KMS-11 (cell line): ENCODE measurements at regions not wholly inside any gene's neighbourhood (a gene's known extent, or its start where the extent isn't known, plus 50 kb on each side); places are given as distances from the start of the nearest gene placed in this dataset.

ENCODE experiments used
- H2AFZ ChIP-seq: fragments of 200-600 bp; sonication (generic); 2 replicates; pipeline ENCODE4 v1.6.1; 2016; ENCODE audit warnings: antibody characterized with exemption, mixed run types, low read depth
- H3K27ac ChIP-seq: fragments of 200-600 bp; sonication (generic); 2 replicates; pipeline ENCODE4 v1.6.1; 2016; ENCODE audit warnings: mild to moderate bottlenecking, mixed run types
- H3K27me3 ChIP-seq: fragments of 200-600 bp; sonication (generic); 2 replicates; pipeline ENCODE4 v1.6.1; 2017; ENCODE audit warnings: mild to moderate bottlenecking, low read depth, mixed run types, moderate library complexity; ENCODE audit not compliant: insufficient read depth
- H3K36me3 ChIP-seq: fragments of 200-600 bp; sonication (generic); 2 replicates; pipeline ENCODE4 v1.6.1; 2017; ENCODE audit warnings: mild to moderate bottlenecking, mixed run types; ENCODE audit not compliant: insufficient read depth
- H3K4me1 ChIP-seq: fragments of 200-600 bp; sonication (generic); 2 replicates; pipeline ENCODE4 v1.6.1; 2016; ENCODE audit warnings: mild to moderate bottlenecking, low read depth, mixed run types; ENCODE audit not compliant: poor library complexity, severe bottlenecking
- H3K4me2 ChIP-seq: fragments of 200-600 bp; sonication (generic); 2 replicates; pipeline ENCODE4 v1.7.0; 2016; ENCODE audit warnings: mild to moderate bottlenecking, mixed run types
- H3K4me3 ChIP-seq: fragments of 200-600 bp; sonication (generic); IDR thresholded peaks from 2 replicates; pipeline ENCODE4 v1.6.1; 2017; ENCODE audit warnings: low read depth, low read length, mixed read lengths; ENCODE audit not compliant: insufficient read depth
- H3K79me2 ChIP-seq: fragments of 200-600 bp; sonication (generic); 2 replicates; pipeline ENCODE4 v1.6.1; 2016; ENCODE audit warnings: low read depth, mixed run types; ENCODE audit not compliant: insufficient read depth
- H3K9ac ChIP-seq: fragments of 200-600 bp; sonication (generic); 2 replicates; pipeline ENCODE4 v1.6.1; 2016; ENCODE audit warnings: mild to moderate bottlenecking, mixed run types
- H4K20me1 ChIP-seq: fragments of 200-600 bp; sonication (generic); 2 replicates; pipeline ENCODE4 v1.6.1; 2016; ENCODE audit warnings: mild to moderate bottlenecking, mixed run types; ENCODE audit not compliant: insufficient read depth
- TF ChIP-seq, protein P1 (sequence below): fragments of 200-600 bp; sonication (generic); conservative IDR thresholded peaks from 2 replicates; pipeline ENCODE4 v1.6.1; 2017; ENCODE audit warnings: low read depth, mild to moderate bottlenecking, antibody characterized with exemption, low read length, moderate library complexity, mixed read lengths

- Histone ChIP-seq H3K4me3 (no peak overlapping the region), H3K79me2 (no peaks in the 10 kb centered on the region), H3K4me2 (peak overlapping the region; percentile 25; the same call in 1 of the 2 replicates), H3K9ac (peak overlapping the region; percentile 22; the same call in 1 of the 2 replicates), H2AFZ (peak overlapping the region; percentile 66; the same call in 1 of the 2 replicates), H3K36me3 (no peaks in the 10 kb centered on the region), H3K27me3 (no peaks in the 10 kb centered on the region), H4K20me1 (no peaks in the 10 kb centered on the region), H3K27ac (peak overlapping the region; percentile 59), H3K4me1 (peaks cover 16% of the 10 kb centered on the region)
- TF ChIP-seq, protein P1, sequence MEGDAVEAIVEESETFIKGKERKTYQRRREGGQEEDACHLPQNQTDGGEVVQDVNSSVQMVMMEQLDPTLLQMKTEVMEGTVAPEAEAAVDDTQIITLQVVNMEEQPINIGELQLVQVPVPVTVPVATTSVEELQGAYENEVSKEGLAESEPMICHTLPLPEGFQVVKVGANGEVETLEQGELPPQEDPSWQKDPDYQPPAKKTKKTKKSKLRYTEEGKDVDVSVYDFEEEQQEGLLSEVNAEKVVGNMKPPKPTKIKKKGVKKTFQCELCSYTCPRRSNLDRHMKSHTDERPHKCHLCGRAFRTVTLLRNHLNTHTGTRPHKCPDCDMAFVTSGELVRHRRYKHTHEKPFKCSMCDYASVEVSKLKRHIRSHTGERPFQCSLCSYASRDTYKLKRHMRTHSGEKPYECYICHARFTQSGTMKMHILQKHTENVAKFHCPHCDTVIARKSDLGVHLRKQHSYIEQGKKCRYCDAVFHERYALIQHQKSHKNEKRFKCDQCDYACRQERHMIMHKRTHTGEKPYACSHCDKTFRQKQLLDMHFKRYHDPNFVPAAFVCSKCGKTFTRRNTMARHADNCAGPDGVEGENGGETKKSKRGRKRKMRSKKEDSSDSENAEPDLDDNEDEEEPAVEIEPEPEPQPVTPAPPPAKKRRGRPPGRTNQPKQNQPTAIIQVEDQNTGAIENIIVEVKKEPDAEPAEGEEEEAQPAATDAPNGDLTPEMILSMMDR, result no peak
These were observed 50.1 kb upstream of the SIRPA start for GRCh38 chr20:1845163-1845523.

DNA sequence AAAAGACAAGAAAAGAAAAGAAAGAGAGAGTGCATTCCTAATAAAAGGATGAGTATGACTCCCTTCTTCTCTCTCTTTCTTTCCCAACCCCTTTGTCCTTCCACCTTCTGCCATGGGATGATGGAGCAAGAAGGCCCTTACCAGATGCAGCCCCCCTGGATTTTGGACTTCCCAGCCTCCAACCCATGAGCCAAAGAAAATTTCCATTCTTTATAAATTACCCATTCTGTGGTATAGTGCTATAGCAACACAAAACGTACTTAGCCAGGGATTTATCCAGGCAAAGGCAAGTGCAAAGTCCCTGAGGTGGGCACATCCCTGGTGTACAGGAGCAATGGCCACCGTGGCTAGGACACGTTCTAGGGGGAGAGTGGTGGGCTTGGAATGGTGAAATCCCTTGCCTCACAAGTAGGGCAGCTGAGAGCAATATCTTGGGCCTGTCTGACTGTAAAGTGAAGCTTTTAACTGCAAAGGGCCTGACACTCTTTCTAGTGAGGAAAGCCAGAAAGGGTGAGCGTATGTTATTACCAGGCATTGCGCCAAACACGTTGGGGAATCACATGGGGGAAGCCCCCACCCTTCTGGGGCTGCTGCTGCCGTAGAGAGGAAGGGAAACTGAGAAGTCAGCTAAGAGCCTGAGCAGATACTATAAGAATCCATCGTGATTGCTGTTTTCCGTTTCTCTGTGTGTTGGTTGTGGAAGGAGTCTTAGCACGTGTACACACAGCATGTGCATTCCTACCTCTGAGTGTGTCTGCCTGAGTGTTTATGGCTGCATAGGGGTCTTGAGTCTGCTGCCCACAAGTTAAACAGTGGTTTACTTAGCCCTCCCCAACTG is 50.7 kb upstream of the SIRPA start:
- Histone ChIP-seq H3K9ac (peak overlapping the region; percentile 22; the same call in 1 of the 2 replicates), H3K4me2 (peak overlapping the region; percentile 25; the same call in 1 of the 2 replicates), H3K36me3 (no peaks in the 10 kb centered on the region), H3K27ac (peak overlapping the region; percentile 59), H3K27me3 (no peaks in the 10 kb centered on the region), H3K4me3 (no peak overlapping the region), H3K79me2 (no peaks in the 10 kb centered on the region), H4K20me1 (no peaks in the 10 kb centered on the region), H3K4me1 (peaks cover 16% of the 10 kb centered on the region), H2AFZ (peak overlapping the region; percentile 66; the same call in 1 of the 2 replicates)
- TF ChIP-seq, protein P1, result no peak

GRCh38 chr20:1842281-1842680 is 52.9 kb upstream of the SIRPA start:
- Histone ChIP-seq H3K27ac (no peak overlapping the region), H3K79me2 (no peaks in the 10 kb centered on the region), H3K4me1 (peaks cover 16% of the 10 kb centered on the region), H2AFZ (no peak overlapping the region), H3K9ac (no peak overlapping the region), H3K4me3 (no peak overlapping the region), H3K4me2 (no peak overlapping the region), H3K27me3 (no peaks in the 10 kb centered on the region), H3K36me3 (no peaks in the 10 kb centered on the region), H4K20me1 (no peaks in the 10 kb centered on the region)
- TF ChIP-seq, protein P1, result no peak

GRCh38 chr20:1841554-1842140 is 53.6 kb upstream of the SIRPA start:
- Histone ChIP-seq H3K36me3 (no peaks in the 10 kb centered on the region), H2AFZ (no peak overlapping the region), H3K79me2 (no peaks in the 10 kb centered on the region), H3K27ac (no peak overlapping the region), H3K4me2 (no peak overlapping the region), H3K4me1 (peaks cover 16% of the 10 kb centered on the region), H4K20me1 (no peaks in the 10 kb centered on the region), H3K9ac (no peak overlapping the region), H3K4me3 (no peak overlapping the region), H3K27me3 (no peaks in the 10 kb centered on the region)
- TF ChIP-seq, protein P1, result no peak
